GM19351 (cell line): ENCODE measurements at regions not wholly inside any gene's neighbourhood (a gene's known extent, or its start where the extent isn't known, plus 50 kb on each side); places are given as distances from the start of the nearest gene placed in this dataset.
"Not testable (repeated sequence)": the region's sequence is repeated elsewhere in the genome, so short reads cannot be mapped to it uniquely, and the experiment has no call there.

Experiments used
- ATAC-seq: cut with Tn5 transposase; IDR thresholded peaks from one replicate; pipeline ENCODE4 v1.9.1; 2021; ENCODE audit warnings: mild to moderate bottlenecking, moderate library complexity; ENCODE audit not compliant: unreplicated experiment

DNA sequence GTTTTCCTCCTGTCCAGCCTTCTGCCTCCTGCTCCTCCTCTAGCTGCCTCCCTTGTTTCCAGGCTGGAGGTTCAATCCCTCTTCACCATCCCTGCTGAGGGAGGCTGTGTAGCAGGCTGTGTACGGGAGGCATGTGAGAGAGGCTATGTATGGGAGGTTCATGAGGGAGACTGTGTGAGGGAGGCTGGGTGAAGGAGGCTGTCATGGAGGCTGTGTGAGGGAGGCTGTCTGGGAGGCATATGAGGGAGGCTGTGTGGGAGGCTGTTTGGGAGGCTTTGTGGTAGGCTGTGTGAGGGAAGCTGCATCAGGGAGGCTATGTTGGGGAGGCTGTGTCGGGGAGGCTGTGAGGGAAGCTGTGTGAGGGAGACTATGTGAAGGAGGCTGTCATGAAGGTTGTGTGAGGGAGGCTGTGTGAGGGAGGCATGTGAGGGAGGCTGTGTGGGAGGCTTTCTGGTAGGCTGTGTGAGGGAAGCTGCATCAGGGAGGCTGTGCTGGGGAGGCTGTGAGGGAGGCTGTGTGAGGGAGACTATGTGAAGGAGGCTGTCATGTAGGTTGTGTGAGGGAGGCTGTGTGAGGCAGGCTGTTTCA, 123.7 kb upstream of the RNF32 start:
- ATAC-seq = no peak

GRCh38 chr7:156515911-156516790, 124.4 kb upstream of the RNF32 start:
- no peak for ATAC-seq

GRCh38 chr7:156514851-156515250, 125.7 kb upstream of the RNF32 start:
- ATAC-seq = no peak

DNA sequence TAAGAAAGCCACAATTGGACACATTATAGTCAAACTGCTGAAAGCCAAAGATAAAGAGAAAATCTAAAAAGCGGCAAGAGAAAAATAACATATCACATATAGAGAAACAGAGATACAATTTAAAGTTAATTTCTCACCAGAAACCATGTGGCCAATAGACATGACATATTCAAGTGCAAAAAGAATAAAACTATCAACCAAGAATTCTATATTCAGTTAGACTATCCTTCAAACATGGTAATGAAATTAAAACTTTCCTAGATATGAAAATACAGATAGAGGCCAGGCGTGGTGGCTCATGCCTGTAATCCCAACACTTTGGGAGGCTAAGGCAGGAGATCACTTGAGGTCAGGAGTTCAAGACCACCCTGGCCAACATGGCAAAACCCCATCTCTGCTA, 129.1 kb upstream of the RNF32 start:
- ATAC-seq = no peak

DNA sequence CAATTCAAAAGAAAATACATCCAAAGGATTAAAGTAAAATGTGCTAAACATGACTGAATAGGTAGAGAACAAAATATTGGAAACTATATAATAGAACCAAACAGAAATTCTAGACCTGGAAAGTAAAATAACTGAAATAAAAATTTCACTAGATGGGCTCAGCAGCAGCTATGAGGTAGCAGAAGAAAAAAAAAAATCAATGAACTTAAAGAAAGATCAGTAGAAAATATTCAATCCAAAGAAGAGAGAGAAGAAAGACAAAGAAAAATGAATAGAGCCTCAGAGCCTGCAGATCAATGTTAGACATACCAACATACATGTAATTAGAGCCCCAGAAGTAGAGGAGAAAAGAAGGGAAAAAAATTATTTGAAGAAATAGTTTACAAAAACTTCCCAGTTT, 129.6 kb upstream of the RNF32 start:
- ATAC-seq = no peak

DNA sequence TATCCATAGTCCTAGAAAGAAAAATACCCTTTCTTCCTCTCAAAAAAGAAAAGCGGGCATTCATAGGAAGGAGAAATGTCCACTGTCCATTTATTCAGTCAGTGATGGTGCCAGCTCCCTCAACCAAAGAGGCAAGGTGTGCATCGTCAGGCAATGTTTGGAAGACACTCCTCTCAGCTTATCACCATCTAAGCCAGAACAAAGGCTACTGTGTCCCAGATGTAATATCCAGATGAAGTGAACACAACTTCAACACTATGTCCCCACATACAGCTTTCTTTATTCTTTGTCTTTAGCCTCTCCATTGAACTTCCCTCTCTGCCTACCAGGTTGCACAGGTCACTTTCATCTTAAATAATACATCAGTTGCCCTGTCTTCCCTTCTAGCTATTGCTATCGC, 131.4 kb upstream of the RNF32 start:
- ATAC-seq = no peak

GRCh38 chr7:156505876-156506275, 134.7 kb upstream of the RNF32 start:
- ATAC-seq = no peak

DNA sequence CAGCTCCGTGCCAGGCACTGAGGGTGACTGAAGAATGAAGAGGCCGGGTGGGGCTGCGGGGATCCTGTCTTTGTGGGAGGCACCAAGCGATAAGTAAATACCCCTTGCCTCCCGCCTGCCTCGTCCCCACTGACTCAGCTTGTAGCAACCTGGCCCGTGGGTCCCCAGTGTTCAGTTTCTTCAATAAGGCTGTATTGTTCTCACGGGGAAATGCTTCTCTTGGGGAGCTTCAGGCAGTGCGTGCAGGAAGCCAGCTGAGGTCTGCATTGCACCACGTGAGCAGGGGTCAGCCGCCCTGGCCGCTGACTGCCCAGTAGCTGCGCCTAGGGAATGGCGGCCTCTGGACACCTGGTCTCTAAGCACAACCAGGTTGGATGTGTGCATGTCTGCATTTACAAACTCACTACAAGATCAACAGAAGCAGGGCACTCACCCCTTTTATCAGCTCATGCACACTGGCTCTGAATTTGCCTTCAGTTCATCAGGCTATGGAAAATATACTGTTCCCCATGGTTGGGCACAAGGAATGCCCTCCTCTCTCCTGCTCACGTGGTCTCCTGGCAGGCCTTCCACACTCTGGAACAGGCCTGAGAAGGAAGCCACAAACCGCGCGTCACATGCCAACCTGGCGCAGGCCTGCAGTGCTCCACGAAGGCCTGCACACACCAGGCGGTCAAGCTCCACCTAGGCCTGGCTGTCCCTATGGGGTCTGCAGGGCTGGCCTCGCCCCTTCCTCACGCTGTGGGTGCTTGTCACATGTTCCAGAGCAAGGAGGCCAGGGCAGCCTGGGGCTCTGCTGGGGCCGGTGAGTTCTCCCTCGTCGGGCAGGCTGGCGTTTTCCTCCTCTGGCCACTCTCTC, 135.7 kb upstream of the RNF32 start:
- no peak for ATAC-seq

DNA sequence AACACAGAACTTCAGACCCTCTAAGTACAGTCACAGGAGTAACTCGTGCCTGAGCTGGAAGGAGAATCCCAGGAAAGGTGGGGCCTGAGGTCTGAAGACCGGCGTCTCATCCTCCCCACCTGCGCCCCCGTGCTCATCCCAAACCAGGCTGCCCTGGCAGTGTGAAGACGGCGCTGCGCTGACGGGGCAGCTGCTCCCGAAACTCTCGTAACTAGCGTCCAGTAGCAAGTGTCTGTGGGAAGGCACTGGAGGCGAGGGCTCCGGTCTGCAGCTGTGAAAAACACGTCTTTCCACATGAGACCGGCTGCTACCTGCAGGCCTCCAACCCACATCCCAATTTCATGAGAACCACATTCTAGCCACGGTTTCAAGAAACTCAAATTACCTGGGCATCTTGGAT, 136.6 kb upstream of the RNF32 start:
- no peak for ATAC-seq

DNA sequence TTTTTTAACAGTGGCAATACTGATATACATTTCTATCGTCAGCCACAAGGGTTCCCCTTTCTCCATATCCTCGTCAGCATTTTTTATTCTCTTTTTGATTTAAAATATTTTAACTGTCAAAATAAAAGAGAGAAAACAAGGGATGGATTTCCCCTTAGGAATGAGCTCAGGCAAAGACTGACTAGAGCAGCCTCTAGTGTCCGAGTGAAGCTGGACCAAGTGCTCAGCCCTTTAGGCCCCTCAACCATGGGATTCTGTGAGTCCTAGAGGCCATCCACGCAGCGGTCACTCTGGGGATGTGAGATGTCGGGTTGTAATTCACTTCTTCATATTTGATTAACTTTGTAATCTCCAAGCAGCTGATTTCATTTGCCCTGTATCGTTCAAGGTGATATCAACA, 137.4 kb upstream of the RNF32 start:
- no peak for ATAC-seq

- not testable (repeated sequence) for ATAC-seq
Measured at GRCh38 chr7:156501815-156502214, 138.8 kb upstream of the RNF32 start.

DNA sequence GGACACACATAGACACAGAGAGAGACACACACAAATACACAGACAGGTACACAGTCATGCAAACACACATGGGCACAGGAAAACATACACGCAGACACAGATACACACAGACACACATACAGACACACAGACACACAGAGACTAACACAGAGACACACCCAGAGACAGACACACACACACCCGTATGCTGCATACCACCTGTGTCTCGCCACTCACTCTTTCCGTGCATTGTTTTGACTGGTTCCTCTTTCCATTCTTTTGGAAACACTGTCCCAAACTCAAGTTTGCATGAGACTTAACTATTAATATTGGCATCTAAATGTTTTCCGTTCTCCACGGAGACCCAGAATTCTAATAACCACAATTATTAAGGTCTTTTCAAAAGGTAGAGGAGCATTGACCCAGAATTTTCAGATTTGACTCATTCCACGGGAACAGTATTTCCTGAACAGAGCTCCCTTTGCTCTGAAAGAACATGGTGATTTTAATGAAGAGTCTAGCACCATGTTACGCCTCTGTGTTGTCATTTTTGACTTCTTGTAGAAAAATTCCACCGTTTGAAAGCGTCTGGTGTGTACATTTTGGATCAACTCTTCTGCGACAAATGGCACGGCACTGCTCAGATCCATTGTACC, 141.2 kb upstream of the RNF32 start:
- ATAC-seq = no peak

- no peak for ATAC-seq
Measured at GRCh38 chr7:156497776-156498509, 142.6 kb upstream of the RNF32 start.

DNA sequence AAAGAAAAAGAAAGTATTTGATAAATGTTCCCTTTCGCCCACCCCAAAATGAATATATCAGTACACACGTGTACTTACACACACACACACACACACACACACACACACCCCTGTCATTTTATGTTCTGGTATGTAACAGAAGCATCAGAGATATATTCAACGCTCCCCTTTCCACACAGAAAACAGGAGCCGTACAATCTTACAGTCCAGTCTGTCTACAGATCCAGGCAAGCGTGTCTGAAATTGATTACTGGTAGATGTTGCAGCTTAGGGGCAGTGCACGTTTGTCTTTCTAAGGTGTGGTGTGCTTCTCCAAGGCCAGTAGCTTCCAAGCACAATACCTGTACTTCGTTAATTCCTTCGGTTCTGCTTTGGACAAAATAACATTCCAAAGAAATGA, 143.7 kb upstream of the RNF32 start:
- ATAC-seq = no peak

DNA sequence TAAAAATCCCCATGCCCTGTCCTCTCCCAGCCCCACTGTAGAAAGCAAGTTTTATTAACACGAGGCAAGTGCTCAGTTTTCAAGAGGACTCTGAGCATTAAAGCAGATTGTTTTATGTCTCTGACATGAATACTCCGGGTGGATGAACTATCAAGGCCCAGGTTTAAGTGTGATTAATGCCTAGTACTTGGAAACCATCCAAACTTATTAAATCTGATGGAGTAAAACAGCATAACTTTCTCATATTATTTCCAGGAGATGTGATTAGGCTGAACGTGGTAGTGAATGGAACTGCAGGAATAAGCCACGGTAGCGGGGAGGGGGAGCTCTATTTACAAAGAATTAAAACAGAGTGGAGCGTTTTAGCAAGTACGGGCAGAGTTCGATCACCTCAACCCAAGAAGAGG, 144.2 kb upstream of the RNF32 start:
- no peak for ATAC-seq

- ATAC-seq = no peak
Measured at GRCh38 chr7:156494960-156495359, 145.6 kb upstream of the RNF32 start.

- no peak for ATAC-seq
Measured at GRCh38 chr7:156493942-156494341, 146.6 kb upstream of the RNF32 start.

DNA sequence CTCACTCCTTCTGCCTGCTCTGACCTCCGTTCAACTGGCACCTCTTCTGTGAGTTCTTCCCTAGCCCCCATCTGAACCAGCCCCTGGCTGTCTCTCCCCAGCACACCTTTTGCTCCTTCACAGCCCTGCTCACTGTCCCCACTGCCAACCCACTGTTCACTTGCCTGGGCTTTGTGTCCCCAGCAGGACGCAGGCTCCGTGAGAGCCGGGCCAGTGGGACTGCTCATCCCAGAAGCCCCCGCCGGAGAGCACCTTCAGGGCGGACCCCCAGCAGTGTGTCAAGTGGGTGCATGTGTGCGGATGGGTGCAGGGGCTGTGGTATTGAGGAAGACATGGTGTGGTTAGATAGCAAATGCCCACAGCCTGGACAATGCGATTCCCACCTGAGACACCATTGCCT, 148.4 kb upstream of the RNF32 start:
- no peak for ATAC-seq

DNA sequence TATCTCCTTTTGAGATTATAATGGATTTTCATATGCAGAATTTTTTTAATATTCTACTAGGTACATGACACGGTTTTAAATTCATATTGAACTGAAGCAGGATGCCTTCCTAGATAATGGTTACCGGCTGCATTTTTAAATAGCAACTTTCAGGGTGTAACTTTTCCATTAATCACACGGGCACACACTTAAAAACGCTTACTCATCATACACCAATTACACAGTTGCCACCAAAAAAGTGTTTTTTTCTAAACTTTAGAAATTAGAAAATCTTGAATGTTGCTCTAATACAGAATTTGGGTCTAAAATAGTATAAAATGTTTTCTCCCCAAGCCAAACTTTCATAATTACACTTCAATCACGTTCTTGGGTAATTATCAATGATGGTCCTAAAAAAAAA, 149.1 kb upstream of the RNF32 start:
- ATAC-seq = no peak

GRCh38 chr7:156490021-156490800, 150.4 kb upstream of the RNF32 start:
- ATAC-seq = no peak
